ENCODE measurements at regions not wholly inside any gene's neighbourhood (a gene's known extent, or its start where the extent isn't known, plus 50 kb on each side); places are given as distances from the start of the nearest gene placed in this dataset.
A peak's percentile ranks its signal among the peaks of the same experiment; 100 is the strongest.

- 90% methylated on average over 1 of the region's 2 CpGs for WGBS
- Histone ChIP-seq H2AFZ (ENCODE audit: low read depth, low read length) (no peak overlapping the region), H3K79me1 (replicated peaks; ENCODE audit: low read length, poor library complexity, severe bottlenecking) (no peaks in the 10 kb centered on the region), H3K9ac (ENCODE audit: low read length) (no peak overlapping the region), H2BK120ac (ENCODE audit: low read depth, low read length) (no peak overlapping the region), H2BK5ac (ENCODE audit: low read depth, low read length, poor library complexity, severe bottlenecking) (no peak overlapping the region), H2AK5ac (ENCODE audit: low read length, severe bottlenecking) (no peak overlapping the region), H3K18ac (ENCODE audit: low read depth in 1 of 2, low read length in 2 of 2) (no peak overlapping the region), H3K4me3 (ENCODE audit: insufficient read depth in 1 of 2, low read depth in 1 of 2, low read length in 2 of 2) (no peak overlapping the region), H2BK15ac (ENCODE audit: low read depth, poor library complexity, severe bottlenecking) (no peak overlapping the region), H3K4ac (ENCODE audit: low read depth in 1 of 2, low read length in 2 of 2) (no peak overlapping the region), H3K14ac (ENCODE audit: low read length in 2 of 2) (no peak overlapping the region), H3K36me3 (ENCODE audit: control insufficient read depth in 1 of 2, insufficient read depth in 2 of 2, low read depth in 1 of 2, low read length in 2 of 2) (no peaks in the 10 kb centered on the region), H3K23ac (ENCODE audit: low read length in 2 of 2) (no peak overlapping the region), H3K27me3 (ENCODE audit: control insufficient read depth in 1 of 2, insufficient read depth in 1 of 2, low read length in 2 of 2) (no peaks in the 10 kb centered on the region), H3K27ac (ENCODE audit: low read length, poor library complexity, severe bottlenecking) (no peak overlapping the region), H3K4me2 (ENCODE audit: low read length, poor library complexity, severe bottlenecking) (no peak overlapping the region), H3K4me1 (ENCODE audit: control insufficient read depth, insufficient read depth, low read depth, low read length) (no peaks in the 10 kb centered on the region), H4K91ac (ENCODE audit: low read length) (no peak overlapping the region), H4K8ac (ENCODE audit: low read length) (no peak overlapping the region), H3K9me3 (ENCODE audit: control insufficient read depth, low read length) (no peaks in the 10 kb centered on the region), H2BK12ac (ENCODE audit: low read length in 2 of 2) (no peak overlapping the region)
- DNase-seq: no peak
Measured at GRCh38 chr1:105585791-105586190, 1470.7 kb upstream of the PRMT6 start.

- H3K4me2 ChIP-seq (ENCODE audit: low read length, poor library complexity, severe bottlenecking): no peak overlapping the region
- no CpG with 5 or more reads among the region's 1 CpG for WGBS
- no peak overlapping the region for H3K27ac ChIP-seq (ENCODE audit: low read length, poor library complexity, severe bottlenecking)
Measured at GRCh38 chr1:105591681-105592080, 1464.8 kb upstream of the PRMT6 start.

GRCh38 chr1:105608713-105609112 lies 1447.8 kb upstream of the PRMT6 start:
- Histone ChIP-seq H2AK5ac (ENCODE audit: low read length, severe bottlenecking) (no peak overlapping the region), H3K27me3 (ENCODE audit: control insufficient read depth in 1 of 2, insufficient read depth in 1 of 2, low read length in 2 of 2) (no peaks in the 10 kb centered on the region), H3K4me3 (ENCODE audit: insufficient read depth in 1 of 2, low read depth in 1 of 2, low read length in 2 of 2) (no peak overlapping the region), H2BK12ac (ENCODE audit: low read length in 2 of 2) (no peak overlapping the region), H2BK120ac (ENCODE audit: low read depth, low read length) (no peak overlapping the region), H3K79me1 (replicated peaks; ENCODE audit: low read length, poor library complexity, severe bottlenecking) (no peaks in the 10 kb centered on the region), H3K27ac (ENCODE audit: low read length, poor library complexity, severe bottlenecking) (no peak overlapping the region), H3K36me3 (ENCODE audit: control insufficient read depth in 1 of 2, insufficient read depth in 2 of 2, low read depth in 1 of 2, low read length in 2 of 2) (no peaks in the 10 kb centered on the region), H3K18ac (ENCODE audit: low read depth in 1 of 2, low read length in 2 of 2) (no peak overlapping the region), H3K4me1 (ENCODE audit: control insufficient read depth, insufficient read depth, low read depth, low read length) (no peaks in the 10 kb centered on the region), H2BK5ac (ENCODE audit: low read depth, low read length, poor library complexity, severe bottlenecking) (no peak overlapping the region), H3K4me2 (ENCODE audit: low read length, poor library complexity, severe bottlenecking) (no peak overlapping the region), H3K4ac (ENCODE audit: low read depth in 1 of 2, low read length in 2 of 2) (no peak overlapping the region), H4K8ac (ENCODE audit: low read length) (no peak overlapping the region), H3K23ac (ENCODE audit: low read length in 2 of 2) (no peak overlapping the region), H3K9ac (ENCODE audit: low read length) (no peak overlapping the region), H2AFZ (ENCODE audit: low read depth, low read length) (no peak overlapping the region), H4K91ac (ENCODE audit: low read length) (no peak overlapping the region), H2BK15ac (ENCODE audit: low read depth, poor library complexity, severe bottlenecking) (no peak overlapping the region), H3K14ac (ENCODE audit: low read length in 2 of 2) (no peak overlapping the region), H3K9me3 (ENCODE audit: control insufficient read depth, low read length) (no peaks in the 10 kb centered on the region)
- DNase-seq: peak; percentile 23
- WGBS: 0% methylated on average over 1 of the region's 2 CpGs

More at GRCh38 chr1:105591681-105592080, 1464.8 kb upstream of the PRMT6 start:
- no peak overlapping the region for H2AFZ ChIP-seq (ENCODE audit: low read depth, low read length)
- H3K4ac ChIP-seq (ENCODE audit: low read depth in 1 of 2, low read length in 2 of 2): no peak overlapping the region
- H4K8ac ChIP-seq (ENCODE audit: low read length): no peak overlapping the region
- no peak for DNase-seq
- H2BK15ac ChIP-seq (ENCODE audit: low read depth, poor library complexity, severe bottlenecking): no peak overlapping the region
- no peak overlapping the region for H3K9ac ChIP-seq (ENCODE audit: low read length)
- no peak overlapping the region for H4K91ac ChIP-seq (ENCODE audit: low read length)
- no peak overlapping the region for H2BK5ac ChIP-seq (ENCODE audit: low read depth, low read length, poor library complexity, severe bottlenecking)
- no peak overlapping the region for H2BK120ac ChIP-seq (ENCODE audit: low read depth, low read length)
- no peak overlapping the region for H2BK12ac ChIP-seq (ENCODE audit: low read length in 2 of 2)
- no peaks in the 10 kb centered on the region for H3K79me1 ChIP-seq (replicated peaks; ENCODE audit: low read length, poor library complexity, severe bottlenecking)
- no peak overlapping the region for H3K23ac ChIP-seq (ENCODE audit: low read length in 2 of 2)
- peaks cover 3% of the 10 kb centered on the region for H3K9me3 ChIP-seq (ENCODE audit: control insufficient read depth, low read length)
- no peak overlapping the region for H3K18ac ChIP-seq (ENCODE audit: low read depth in 1 of 2, low read length in 2 of 2)
- no peak overlapping the region for H3K14ac ChIP-seq (ENCODE audit: low read length in 2 of 2)
- H3K27me3 ChIP-seq (ENCODE audit: control insufficient read depth in 1 of 2, insufficient read depth in 1 of 2, low read length in 2 of 2): no peaks in the 10 kb centered on the region
- no peaks in the 10 kb centered on the region for H3K36me3 ChIP-seq (ENCODE audit: control insufficient read depth in 1 of 2, insufficient read depth in 2 of 2, low read depth in 1 of 2, low read length in 2 of 2)
- no peak overlapping the region for H3K4me3 ChIP-seq (ENCODE audit: insufficient read depth in 1 of 2, low read depth in 1 of 2, low read length in 2 of 2)
- no peak overlapping the region for H2AK5ac ChIP-seq (ENCODE audit: low read length, severe bottlenecking)
- H3K4me1 ChIP-seq (ENCODE audit: control insufficient read depth, insufficient read depth, low read depth, low read length): no peaks in the 10 kb centered on the region

- H3K4me1 ChIP-seq (ENCODE audit: control insufficient read depth, insufficient read depth, low read depth, low read length): no peaks in the 10 kb centered on the region
- H3K14ac ChIP-seq (ENCODE audit: low read length in 2 of 2): no peak overlapping the region
- no peak overlapping the region for H3K23ac ChIP-seq (ENCODE audit: low read length in 2 of 2)
- H3K18ac ChIP-seq (ENCODE audit: low read depth in 1 of 2, low read length in 2 of 2): no peak overlapping the region
- no peaks in the 10 kb centered on the region for H3K9me3 ChIP-seq (ENCODE audit: control insufficient read depth, low read length)
- H2AFZ ChIP-seq (ENCODE audit: low read depth, low read length): no peak overlapping the region
- no peak overlapping the region for H3K4me2 ChIP-seq (ENCODE audit: low read length, poor library complexity, severe bottlenecking)
- no peak overlapping the region for H4K91ac ChIP-seq (ENCODE audit: low read length)
- H2AK5ac ChIP-seq (ENCODE audit: low read length, severe bottlenecking): no peak overlapping the region
- no peak overlapping the region for H2BK15ac ChIP-seq (ENCODE audit: low read depth, poor library complexity, severe bottlenecking)
- WGBS: 76% methylated on average over 5 of the region's 6 CpGs
- H3K4ac ChIP-seq (ENCODE audit: low read depth in 1 of 2, low read length in 2 of 2): no peak overlapping the region
- no peak overlapping the region for H4K8ac ChIP-seq (ENCODE audit: low read length)
- H3K4me3 ChIP-seq (ENCODE audit: insufficient read depth in 1 of 2, low read depth in 1 of 2, low read length in 2 of 2): no peak overlapping the region
- H3K36me3 ChIP-seq (ENCODE audit: control insufficient read depth in 1 of 2, insufficient read depth in 2 of 2, low read depth in 1 of 2, low read length in 2 of 2): no peaks in the 10 kb centered on the region
- no peaks in the 10 kb centered on the region for H3K27me3 ChIP-seq (ENCODE audit: control insufficient read depth in 1 of 2, insufficient read depth in 1 of 2, low read length in 2 of 2)
- H2BK5ac ChIP-seq (ENCODE audit: low read depth, low read length, poor library complexity, severe bottlenecking): no peak overlapping the region
- no peaks in the 10 kb centered on the region for H3K79me1 ChIP-seq (replicated peaks; ENCODE audit: low read length, poor library complexity, severe bottlenecking)
- H3K9ac ChIP-seq (ENCODE audit: low read length): no peak overlapping the region
- no peak overlapping the region for H2BK120ac ChIP-seq (ENCODE audit: low read depth, low read length)
- no peak overlapping the region for H2BK12ac ChIP-seq (ENCODE audit: low read length in 2 of 2)
- no peak for DNase-seq
- H3K27ac ChIP-seq (ENCODE audit: low read length, poor library complexity, severe bottlenecking): no peak overlapping the region
Measured at GRCh38 chr1:105626276-105626987, 1430.0 kb upstream of the PRMT6 start.
